SK-N-MC (cell line): ENCODE measurements at regions not wholly inside any gene's neighbourhood (a gene's known extent, or its start where the extent isn't known, plus 50 kb on each side); places are given as distances from the start of the nearest gene placed in this dataset.

Experiments used
- DNase-seq: peaks from one replicate; pipeline ENCODE4 v3.0.0-alpha.2; 2011; ENCODE audit warnings: low read depth, low spot score
- H3K27ac ChIP-seq: fragments of 200-600 bp; sonication (generic); 2 replicates; pipeline ENCODE4 v1.5.1; 2016; ENCODE audit warnings: mixed run types
- H3K36me3 ChIP-seq: fragments of 200-600 bp; sonication (generic); 2 replicates; pipeline ENCODE4 v1.6.1; 2017; ENCODE audit warnings: antibody characterized with exemption, low read length, mixed read lengths; ENCODE audit not compliant: insufficient read depth
- H3K4me3 ChIP-seq: fragments of 200-600 bp; sonication (generic); 2 replicates; pipeline ENCODE4 v1.5.1; 2016
- H3K9ac ChIP-seq: fragments of 200-600 bp; sonication (generic); 2 replicates; pipeline ENCODE4 v1.8.0; 2017; ENCODE audit warnings: mixed run types, mixed read lengths; ENCODE audit not compliant: insufficient read length
- H3K9me3 ChIP-seq: fragments of 200-600 bp; sonication (generic); 2 replicates; pipeline ENCODE4 v1.6.1; 2017; ENCODE audit warnings: low read depth, mild to moderate bottlenecking, antibody characterized with exemption, low read length, moderate library complexity, mixed read lengths
- EZH2 ChIP-seq: fragments of 200-600 bp; sonication (generic); IDR thresholded peaks from one replicate; pipeline ENCODE4 v1.6.1; 2017; ENCODE audit warnings: antibody characterized with exemption
- FOXP2 ChIP-seq: optimal IDR thresholded peaks from 2 replicates; pipeline ENCODE3; 2011; ENCODE audit warnings: mild to moderate bottlenecking, moderate library complexity; ENCODE audit not compliant: insufficient read depth; ENCODE audit errors: extremely low read length, control extremely low read depth
- POLR2AphosphoS5 ChIP-seq: IDR thresholded peaks from 2 replicates; pipeline ENCODE4 v1.6.1; 2012; ENCODE audit warnings: mild to moderate bottlenecking, low read depth, low read length, borderline replicate concordance

GRCh38 chr10:113420733-113421675 lies 131.8 kb upstream of the HABP2 start:
- DNase-seq, result no peak
- no peak overlapping the region for H3K9ac ChIP-seq
- no peak overlapping the region for H3K27ac ChIP-seq
- H3K36me3 ChIP-seq, result no peaks in the 10 kb centered on the region
- H3K4me3 ChIP-seq, result no peak overlapping the region
- no peaks in the 10 kb centered on the region for H3K9me3 ChIP-seq
- TF ChIP-seq FOXP2 (no peak), POLR2AphosphoS5 (no peak), EZH2 (no peak)

- Histone ChIP-seq H3K36me3 (no peaks in the 10 kb centered on the region), H3K27ac (no peak overlapping the region), H3K9ac (no peak overlapping the region), H3K4me3 (no peak overlapping the region), H3K9me3 (no peaks in the 10 kb centered on the region)
- no peak for DNase-seq
- TF ChIP-seq FOXP2 (no peak), POLR2AphosphoS5 (no peak), EZH2 (no peak)
These were observed 130.5 kb upstream of the HABP2 start for GRCh38 chr10:113422371-113422770.

- no peak for DNase-seq
- Histone ChIP-seq H3K27ac (no peak overlapping the region), H3K36me3 (no peaks in the 10 kb centered on the region), H3K9ac (no peak overlapping the region), H3K9me3 (no peaks in the 10 kb centered on the region), H3K4me3 (no peak overlapping the region)
- no peak for TF ChIP-seq POLR2AphosphoS5
- no peak for TF ChIP-seq FOXP2
- no peak for TF ChIP-seq EZH2
These were observed 128.7 kb upstream of the HABP2 start for GRCh38 chr10:113423981-113424721.

GRCh38 chr10:113425008-113425407 lies 127.8 kb upstream of the HABP2 start:
- Histone ChIP-seq H3K9ac (no peak overlapping the region), H3K9me3 (no peaks in the 10 kb centered on the region), H3K27ac (no peak overlapping the region), H3K36me3 (no peaks in the 10 kb centered on the region), H3K4me3 (no peak overlapping the region)
- TF ChIP-seq POLR2AphosphoS5, result no peak
- no peak for TF ChIP-seq FOXP2
- TF ChIP-seq EZH2, result no peak
- DNase-seq, result no peak

GRCh38 chr10:113425541-113425951 lies 127.3 kb upstream of the HABP2 start:
- H3K36me3 ChIP-seq, result no peaks in the 10 kb centered on the region
- no peak overlapping the region for H3K4me3 ChIP-seq
- no peak for TF ChIP-seq POLR2AphosphoS5
- no peak for TF ChIP-seq EZH2
- TF ChIP-seq FOXP2, result no peak
- H3K9me3 ChIP-seq, result no peaks in the 10 kb centered on the region
- H3K9ac ChIP-seq, result no peak overlapping the region
- DNase-seq, result no peak
- no peak overlapping the region for H3K27ac ChIP-seq

GRCh38 chr10:113426181-113426877 lies 126.5 kb upstream of the HABP2 start:
- Histone ChIP-seq H3K36me3 (no peaks in the 10 kb centered on the region), H3K9ac (no peak overlapping the region), H3K4me3 (no peak overlapping the region), H3K9me3 (no peaks in the 10 kb centered on the region), H3K27ac (no peak overlapping the region)
- no peak for DNase-seq
- TF ChIP-seq POLR2AphosphoS5 (no peak), FOXP2 (no peak), EZH2 (no peak)

GRCh38 chr10:113427236-113427735 lies 125.6 kb upstream of the HABP2 start:
- no peak for DNase-seq

More at GRCh38 chr10:113427236-113427735, 125.6 kb upstream of the HABP2 start:
- no peaks in the 10 kb centered on the region for H3K9me3 ChIP-seq
- no peaks in the 10 kb centered on the region for H3K36me3 ChIP-seq
- TF ChIP-seq FOXP2 (no peak), EZH2 (no peak), POLR2AphosphoS5 (no peak)
- no peak overlapping the region for H3K4me3 ChIP-seq
- H3K9ac ChIP-seq, result no peak overlapping the region
- no peak overlapping the region for H3K27ac ChIP-seq
